ENCODE measurements at regions not wholly inside any gene's neighbourhood (a gene's known extent, or its start where the extent isn't known, plus 50 kb on each side); places are given as distances from the start of the nearest gene placed in this dataset.

DNA sequence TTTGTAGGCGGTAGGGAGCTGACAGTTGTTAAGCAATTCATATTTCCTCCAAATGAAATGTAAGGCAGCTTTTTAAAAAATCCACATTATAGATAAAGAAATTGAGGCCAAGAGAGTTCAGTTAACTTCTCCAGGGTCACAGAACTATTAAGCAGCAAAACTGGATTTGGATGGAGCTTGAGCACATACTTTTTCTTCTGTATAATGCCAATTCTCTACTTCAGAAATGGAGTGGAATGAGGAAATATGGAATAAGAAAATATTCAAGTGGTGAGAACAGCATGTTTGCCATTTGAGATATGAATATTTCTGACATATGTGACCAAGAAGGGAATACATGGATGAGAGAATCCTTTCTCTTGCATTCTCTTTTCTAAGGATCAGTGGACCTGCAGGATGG is 233.1 kb downstream of the FOXG1 start:
- TF ChIP-seq CTCF (IDR thresholded peaks at IDR 0.05), result no peak
- H2AFZ ChIP-seq (ENCODE audit: insufficient read depth, low read depth, low read length, poor library complexity, severe bottlenecking), result no peak overlapping the region
- H3K4me2 ChIP-seq (replicated peaks; ENCODE audit: extremely low read depth, low read length, poor library complexity, severe bottlenecking), result no peak overlapping the region
- H4K20me1 ChIP-seq (ENCODE audit: insufficient read depth, low read length), result no peaks in the 10 kb centered on the region
- H3K4me3 ChIP-seq (replicated peaks in 1 of 3; ENCODE audit: low read depth in 2 of 3, low read length in 3 of 3), result no peak overlapping the region
- Mint-ChIP-seq H3K36me3 (no peaks in the 10 kb centered on the region), H3K9me3 (peaks cover 0 to 7% (median 2%) of the 10 kb centered on the region in 7 donors), H3K4me3 (no peak overlapping the region), H3K27ac (no peak overlapping the region), H3K27me3 (ENCODE audit: low read depth in 3 of 3) (peaks cover 0 to 1% (median 0%) of the 10 kb centered on the region in 3 donors), H3K4me1 (no peaks in the 10 kb centered on the region)
- H3K4me1 ChIP-seq (ENCODE audit: control insufficient read depth in 1 of 2, insufficient read depth in 2 of 2, low read length in 2 of 2), result no peaks in the 10 kb centered on the region
- no peak overlapping the region for H3K9ac ChIP-seq (ENCODE audit: insufficient read depth, low read length, poor library complexity, severe bottlenecking)
- DNase-seq, result no peak
- H3K27ac ChIP-seq (ENCODE audit: low read depth in 1 of 2, low read length in 2 of 2), result no peak overlapping the region
- no peaks in the 10 kb centered on the region for H3K9me3 ChIP-seq (replicated peaks in 1 of 2; ENCODE audit: control insufficient read depth in 1 of 2, insufficient read depth in 1 of 2, low read length in 2 of 2)
- no peaks in the 10 kb centered on the region for H3K36me3 ChIP-seq (replicated peaks in 1 of 2; ENCODE audit: control insufficient read depth in 1 of 2, insufficient read depth in 2 of 2, low read length in 2 of 2)
- intact Hi-C loops (cut with micrococcal nuclease), result no loop called here
- H3K27me3 ChIP-seq (ENCODE audit: control insufficient read depth in 2 of 2, insufficient read depth in 2 of 2, low read length in 2 of 2), result no peaks in the 10 kb centered on the region
- WGBS (ENCODE audit: insufficient coverage), result no CpG with 5 or more reads among the region's 1 CpG
- H3K79me2 ChIP-seq (ENCODE audit: insufficient read depth, low read length), result no peaks in the 10 kb centered on the region

DNA sequence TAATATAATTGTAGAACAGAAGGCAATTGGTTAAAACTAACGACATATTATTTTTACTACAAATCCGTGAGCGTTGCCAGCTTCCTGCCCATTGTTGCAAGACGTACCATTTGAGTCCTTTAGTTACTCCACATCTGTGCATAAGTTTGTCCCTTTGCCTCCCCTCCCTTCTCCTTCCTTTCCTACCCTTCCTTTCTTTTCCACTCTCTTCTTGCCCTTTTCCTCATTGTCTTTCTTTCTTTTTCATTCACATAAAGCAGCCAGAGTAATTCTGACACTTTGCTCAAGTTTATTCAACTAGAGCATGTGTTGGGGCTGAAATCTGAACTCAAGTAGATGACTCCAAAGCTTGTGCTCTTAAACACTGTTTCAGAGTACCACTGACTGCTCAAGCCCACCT is 239.1 kb downstream of the FOXG1 start:
- Histone ChIP-seq H3K27me3 (ENCODE audit: control insufficient read depth in 2 of 2, insufficient read depth in 2 of 2, low read length in 2 of 2) (no peaks in the 10 kb centered on the region), H3K4me1 (ENCODE audit: control insufficient read depth in 1 of 2, insufficient read depth in 2 of 2, low read length in 2 of 2) (no peaks in the 10 kb centered on the region), H3K4me3 (replicated peaks in 1 of 3; ENCODE audit: low read depth in 2 of 3, low read length in 3 of 3) (no peak overlapping the region), H2AFZ (ENCODE audit: insufficient read depth, low read depth, low read length, poor library complexity, severe bottlenecking) (no peak overlapping the region), H4K20me1 (ENCODE audit: insufficient read depth, low read length) (no peaks in the 10 kb centered on the region), H3K4me2 (replicated peaks; ENCODE audit: extremely low read depth, low read length, poor library complexity, severe bottlenecking) (no peak overlapping the region), H3K36me3 (replicated peaks in 1 of 2; ENCODE audit: control insufficient read depth in 1 of 2, insufficient read depth in 2 of 2, low read length in 2 of 2) (no peaks in the 10 kb centered on the region), H3K9ac (ENCODE audit: insufficient read depth, low read length, poor library complexity, severe bottlenecking) (no peak overlapping the region), H3K79me2 (ENCODE audit: insufficient read depth, low read length) (no peaks in the 10 kb centered on the region), H3K9me3 (replicated peaks in 1 of 2; ENCODE audit: control insufficient read depth in 1 of 2, insufficient read depth in 1 of 2, low read length in 2 of 2) (no peaks in the 10 kb centered on the region), H3K27ac (ENCODE audit: low read depth in 1 of 2, low read length in 2 of 2) (no peak overlapping the region)
- DNase-seq, result no peak
- no peak for TF ChIP-seq CTCF (IDR thresholded peaks at IDR 0.05)
- H3K4me3 Mint-ChIP-seq, result no peak overlapping the region
- WGBS (ENCODE audit: insufficient coverage), result 85% methylated on average over 2 of the region's 4 CpGs
- no peaks in the 10 kb centered on the region for H3K27me3 Mint-ChIP-seq (ENCODE audit: low read depth in 3 of 3)
- H3K27ac Mint-ChIP-seq, result no peak overlapping the region
- H3K36me3 Mint-ChIP-seq, result no peaks in the 10 kb centered on the region
- intact Hi-C loops (cut with micrococcal nuclease), result no loop called here
- H3K4me1 Mint-ChIP-seq, result no peaks in the 10 kb centered on the region
- H3K9me3 Mint-ChIP-seq, result peaks cover 0 to 2% (median 2%) of the 10 kb centered on the region in 7 donors
